ENCODE measurements at regions not wholly inside any gene's neighbourhood (a gene's known extent, or its start where the extent isn't known, plus 50 kb on each side); places are given as distances from the start of the nearest gene placed in this dataset.
"Not testable (repeated sequence)": the region's sequence is repeated elsewhere in the genome, so short reads cannot be mapped to it uniquely, and the experiment has no call there.

DNA sequence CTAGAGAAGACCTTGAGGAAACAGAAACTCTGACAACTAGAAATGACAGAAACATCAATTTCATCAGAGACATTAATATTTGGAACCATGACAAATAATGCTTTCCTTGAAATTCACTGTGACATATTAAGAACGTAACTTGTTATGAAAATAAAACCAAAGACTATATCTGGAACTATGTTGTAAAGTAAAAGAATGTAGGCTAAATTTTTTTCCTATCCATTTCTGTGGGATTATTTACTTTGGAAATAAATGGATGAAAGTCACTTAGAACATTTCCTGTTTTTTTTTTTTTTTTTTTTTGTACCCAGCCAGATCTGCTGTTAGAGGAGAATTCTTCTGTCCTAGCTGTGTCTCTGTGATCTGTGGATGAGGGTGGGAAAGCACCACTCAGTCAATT lies 255.9 kb downstream of the SPRY1 start:
- DNase-seq, result no peak
- peaks cover 25% of the 10 kb centered on the region for H3K4me1 ChIP-seq (ENCODE audit: control insufficient read depth, insufficient read depth, low read length)
- H3K27ac ChIP-seq (ENCODE audit: low read length), result peak overlapping the region; percentile 91
- H3K9me3 ChIP-seq (ENCODE audit: control insufficient read depth, low read depth, low read length), result no peaks in the 10 kb centered on the region
- no CpG with 5 or more reads among the region's 1 CpG for WGBS (ENCODE audit: insufficient coverage, low lambda C conversion rate)
- peaks cover 7% of the 10 kb centered on the region for H3K36me3 ChIP-seq (ENCODE audit: control insufficient read depth, insufficient read depth, low read length)
- H3K27me3 ChIP-seq (ENCODE audit: control insufficient read depth, insufficient read depth, low read length), result no peaks in the 10 kb centered on the region
- no peak overlapping the region for H3K4me3 ChIP-seq (ENCODE audit: low read length)

DNA sequence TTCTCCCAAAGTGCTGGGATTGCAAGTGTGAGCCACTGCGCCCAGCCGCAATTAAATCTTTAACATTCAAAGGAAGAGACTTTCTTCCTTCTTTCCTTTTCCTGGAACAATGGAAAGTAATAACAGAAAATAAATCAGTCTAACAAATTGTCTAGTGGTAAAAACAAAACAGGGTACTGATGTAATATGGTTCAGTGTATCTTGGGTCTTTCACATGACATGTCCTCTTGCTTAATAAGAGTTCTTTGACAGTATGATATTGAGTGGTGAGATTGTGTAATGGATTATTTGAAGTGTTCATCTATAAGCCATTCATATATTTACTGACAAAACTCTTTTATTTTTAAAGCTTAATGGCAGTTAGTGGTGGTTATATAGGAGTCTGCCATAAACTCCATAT lies 256.6 kb downstream of the SPRY1 start:
- Histone ChIP-seq H3K9me3 (ENCODE audit: control insufficient read depth, low read depth, low read length) (no peaks in the 10 kb centered on the region), H3K36me3 (ENCODE audit: control insufficient read depth, insufficient read depth, low read length) (peaks cover 7% of the 10 kb centered on the region), H3K27me3 (ENCODE audit: control insufficient read depth, insufficient read depth, low read length) (no peaks in the 10 kb centered on the region), H3K4me3 (ENCODE audit: low read length) (no peak overlapping the region), H3K27ac (ENCODE audit: low read length) (peak overlapping the region; percentile 56), H3K4me1 (ENCODE audit: control insufficient read depth, insufficient read depth, low read length) (peaks cover 25% of the 10 kb centered on the region)
- WGBS (ENCODE audit: insufficient coverage, low lambda C conversion rate), result 92% methylated on average over 2 of the region's 2 CpGs
- peak in 1 of 2 donors; percentile 67 for DNase-seq

DNA sequence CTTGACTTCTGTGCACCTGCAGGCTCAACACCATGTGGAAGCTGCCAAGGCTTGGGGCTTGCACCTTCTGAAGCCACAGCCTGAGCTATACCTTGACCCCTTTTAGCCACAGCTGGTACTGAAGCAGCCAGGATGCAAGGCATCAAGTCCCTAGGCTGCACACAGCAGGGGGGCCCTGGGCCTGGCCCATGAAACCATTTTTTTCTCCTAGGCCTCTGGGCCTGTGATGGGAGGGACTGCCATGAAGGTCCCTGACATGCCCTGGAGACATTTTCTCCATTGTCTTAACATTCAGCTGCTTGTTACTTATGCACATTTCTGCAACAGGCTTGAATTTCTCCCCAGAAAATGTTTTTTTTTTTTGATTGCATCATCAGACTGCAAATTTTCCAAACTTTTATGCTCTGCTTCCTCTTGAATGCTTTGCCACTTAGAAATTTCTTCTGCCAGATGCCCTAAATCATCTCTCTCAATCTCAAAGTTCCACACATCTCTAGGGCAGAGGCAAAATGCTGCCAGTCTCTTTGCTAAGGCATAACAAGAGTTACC lies 260.2 kb downstream of the SPRY1 start:
- not testable (repeated sequence) for DNase-seq; H3K27me3 ChIP-seq (ENCODE audit: control insufficient read depth, insufficient read depth, low read length); H3K4me3 ChIP-seq (ENCODE audit: low read length); H3K36me3 ChIP-seq (ENCODE audit: control insufficient read depth, insufficient read depth, low read length); H3K27ac ChIP-seq (ENCODE audit: low read length); H3K9me3 ChIP-seq (ENCODE audit: control insufficient read depth, low read depth, low read length)
- H3K4me1 ChIP-seq (ENCODE audit: control insufficient read depth, insufficient read depth, low read length), result peaks cover 23% of the 10 kb centered on the region

DNA sequence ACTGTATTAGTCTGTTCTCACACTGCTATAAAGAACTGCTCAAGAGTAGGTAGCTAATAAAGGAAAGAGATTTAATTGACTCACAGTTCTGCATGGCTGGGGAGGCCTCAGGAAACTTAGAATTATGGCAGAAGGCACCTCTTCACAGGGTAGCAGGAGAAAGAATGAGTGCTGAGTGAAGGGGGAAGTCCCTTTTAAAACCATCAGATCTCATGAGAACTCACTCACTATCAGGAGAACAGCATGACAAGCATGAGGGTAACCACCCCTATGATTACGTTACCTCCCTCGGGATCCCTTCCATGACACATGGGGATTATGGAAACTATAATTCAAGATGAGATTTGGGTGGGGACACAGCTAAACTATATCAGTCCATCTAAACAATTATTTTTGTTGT lies 261.0 kb downstream of the SPRY1 start:
- not testable (repeated sequence) for H3K9me3 ChIP-seq (ENCODE audit: control insufficient read depth, low read depth, low read length); H3K27me3 ChIP-seq (ENCODE audit: control insufficient read depth, insufficient read depth, low read length); H3K4me3 ChIP-seq (ENCODE audit: low read length); H3K36me3 ChIP-seq (ENCODE audit: control insufficient read depth, insufficient read depth, low read length); DNase-seq; H3K27ac ChIP-seq (ENCODE audit: low read length)
- H3K4me1 ChIP-seq (ENCODE audit: control insufficient read depth, insufficient read depth, low read length), result peaks cover 18% of the 10 kb centered on the region
- no CpG with 5 or more reads among the region's 2 CpGs for WGBS (ENCODE audit: insufficient coverage, low lambda C conversion rate)

DNA sequence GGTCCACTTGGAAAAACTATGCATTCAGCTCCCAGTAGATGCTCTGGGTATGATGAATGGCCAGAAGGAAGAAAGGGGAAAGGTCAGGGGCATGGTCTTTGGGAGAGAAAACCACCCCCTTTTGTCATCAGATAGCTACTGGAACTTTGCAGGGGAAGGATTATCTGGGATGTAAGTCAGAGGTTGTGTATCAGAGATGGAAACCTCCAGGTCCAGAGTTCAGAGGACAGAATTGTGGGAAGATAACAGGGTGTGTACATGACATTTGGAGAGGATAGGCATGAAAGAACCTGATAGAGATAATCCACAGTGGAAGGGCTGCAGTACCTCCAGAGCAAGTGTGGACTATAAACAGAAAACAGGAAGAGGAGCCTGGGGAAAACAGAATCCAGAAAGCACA lies 262.7 kb downstream of the SPRY1 start:
- H3K4me3 ChIP-seq (ENCODE audit: low read length), result no peak overlapping the region
- peaks cover 7% of the 10 kb centered on the region for H3K36me3 ChIP-seq (ENCODE audit: control insufficient read depth, insufficient read depth, low read length)
- no peaks in the 10 kb centered on the region for H3K27me3 ChIP-seq (ENCODE audit: control insufficient read depth, insufficient read depth, low read length)

DNA sequence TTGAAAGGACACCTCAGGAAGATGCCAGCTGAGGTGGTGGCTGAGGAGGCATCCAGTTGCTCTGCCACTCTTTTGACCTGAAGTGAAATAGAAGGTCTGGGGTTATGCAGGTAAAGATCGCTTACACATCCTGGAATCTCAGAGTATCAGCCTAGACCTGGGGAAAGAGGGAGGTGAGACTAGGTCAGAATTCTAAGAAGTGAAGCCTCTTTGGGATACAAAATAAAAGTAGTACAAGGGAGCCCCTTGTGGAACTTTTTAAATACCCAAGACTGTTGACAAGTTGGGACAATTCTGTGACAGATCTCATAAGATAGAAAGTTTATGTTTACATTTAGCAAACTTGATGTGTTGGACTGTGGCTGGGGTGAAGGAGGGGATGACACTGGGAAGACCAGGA lies 263.1 kb downstream of the SPRY1 start:
- Histone ChIP-seq H3K27ac (ENCODE audit: low read length) (peak overlapping the region; percentile 80), H3K27me3 (ENCODE audit: control insufficient read depth, insufficient read depth, low read length) (no peaks in the 10 kb centered on the region), H3K36me3 (ENCODE audit: control insufficient read depth, insufficient read depth, low read length) (peaks cover 7% of the 10 kb centered on the region), H3K9me3 (ENCODE audit: control insufficient read depth, low read depth, low read length) (no peaks in the 10 kb centered on the region), H3K4me1 (ENCODE audit: control insufficient read depth, insufficient read depth, low read length) (peaks cover 15% of the 10 kb centered on the region), H3K4me3 (ENCODE audit: low read length) (peak overlapping the region; percentile 10)
- WGBS (ENCODE audit: insufficient coverage, low lambda C conversion rate), result no CpG with 5 or more reads among the region's 1 CpG
- peak in 1 of 2 donors; percentile 67 for DNase-seq

More for the DNA sequence above, 262.7 kb downstream of the SPRY1 start:
- peaks cover 15% of the 10 kb centered on the region for H3K4me1 ChIP-seq (ENCODE audit: control insufficient read depth, insufficient read depth, low read length)
- peak overlapping the region; percentile 80 for H3K27ac ChIP-seq (ENCODE audit: low read length)
- DNase-seq, result peak; percentile 54 to 78
- no peaks in the 10 kb centered on the region for H3K9me3 ChIP-seq (ENCODE audit: control insufficient read depth, low read depth, low read length)

DNA sequence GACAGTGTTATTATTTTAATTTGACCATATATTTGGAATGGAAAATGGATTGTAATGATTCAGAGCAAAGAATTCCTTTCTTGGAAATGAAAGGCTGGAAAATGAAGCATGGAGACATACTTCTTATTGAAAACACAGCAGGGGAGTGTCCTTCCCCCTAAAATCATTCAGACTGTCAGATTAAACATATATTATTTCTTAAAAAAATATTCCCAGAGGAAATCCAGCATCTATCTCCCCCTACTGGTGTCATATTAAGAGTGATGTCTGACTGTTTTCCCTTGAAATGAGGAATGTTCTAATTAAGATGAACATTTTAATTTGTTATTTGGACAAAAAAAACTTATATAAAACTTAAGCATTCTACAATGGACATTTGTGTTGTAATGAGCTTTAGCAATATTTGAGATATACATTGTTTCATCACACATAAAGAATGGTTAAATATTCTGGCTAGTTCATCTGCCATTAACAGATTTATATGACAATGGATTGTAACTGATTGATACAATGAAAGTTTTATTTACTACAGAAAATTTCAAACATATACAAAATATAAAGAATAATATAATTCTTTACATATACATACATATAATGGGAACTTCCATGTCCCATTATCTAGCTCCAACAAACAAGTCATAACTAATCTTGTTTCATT lies 264.6 kb downstream of the SPRY1 start:
- peak overlapping the region; percentile 80 for H3K27ac ChIP-seq (ENCODE audit: low read length)
- H3K27me3 ChIP-seq (ENCODE audit: control insufficient read depth, insufficient read depth, low read length), result no peaks in the 10 kb centered on the region
- no peak for DNase-seq
- H3K36me3 ChIP-seq (ENCODE audit: control insufficient read depth, insufficient read depth, low read length), result peaks cover 6% of the 10 kb centered on the region
- H3K4me1 ChIP-seq (ENCODE audit: control insufficient read depth, insufficient read depth, low read length), result peaks cover 15% of the 10 kb centered on the region
- H3K4me3 ChIP-seq (ENCODE audit: low read length), result no peak overlapping the region
- H3K9me3 ChIP-seq (ENCODE audit: control insufficient read depth, low read depth, low read length), result no peaks in the 10 kb centered on the region

DNA sequence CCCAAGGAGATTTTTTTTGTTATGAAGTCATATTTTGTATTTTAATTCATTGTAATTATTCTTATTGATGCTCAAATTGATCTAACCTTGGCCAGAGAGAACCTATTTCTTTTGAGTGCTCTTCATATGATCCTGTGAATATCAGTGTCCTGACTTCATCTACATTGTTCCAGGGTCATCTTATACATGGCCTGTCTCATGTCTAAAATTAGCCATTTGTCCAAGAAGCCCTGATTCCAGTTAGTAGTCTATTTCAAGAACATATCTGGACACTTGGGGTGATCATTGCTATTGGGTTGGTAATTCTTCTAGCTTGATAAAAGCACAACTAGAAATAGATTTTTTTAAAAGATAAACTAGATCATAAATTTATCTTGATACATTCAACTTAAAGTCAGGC lies 266.2 kb downstream of the SPRY1 start:
- DNase-seq, result no peak
- H3K36me3 ChIP-seq (ENCODE audit: control insufficient read depth, insufficient read depth, low read length), result no peaks in the 10 kb centered on the region
- H3K4me3 ChIP-seq (ENCODE audit: low read length), result no peak overlapping the region
- no peaks in the 10 kb centered on the region for H3K27me3 ChIP-seq (ENCODE audit: control insufficient read depth, insufficient read depth, low read length)
- peaks cover 15% of the 10 kb centered on the region for H3K4me1 ChIP-seq (ENCODE audit: control insufficient read depth, insufficient read depth, low read length)
- H3K9me3 ChIP-seq (ENCODE audit: control insufficient read depth, low read depth, low read length), result no peaks in the 10 kb centered on the region
- no peak overlapping the region for H3K27ac ChIP-seq (ENCODE audit: low read length)

DNA sequence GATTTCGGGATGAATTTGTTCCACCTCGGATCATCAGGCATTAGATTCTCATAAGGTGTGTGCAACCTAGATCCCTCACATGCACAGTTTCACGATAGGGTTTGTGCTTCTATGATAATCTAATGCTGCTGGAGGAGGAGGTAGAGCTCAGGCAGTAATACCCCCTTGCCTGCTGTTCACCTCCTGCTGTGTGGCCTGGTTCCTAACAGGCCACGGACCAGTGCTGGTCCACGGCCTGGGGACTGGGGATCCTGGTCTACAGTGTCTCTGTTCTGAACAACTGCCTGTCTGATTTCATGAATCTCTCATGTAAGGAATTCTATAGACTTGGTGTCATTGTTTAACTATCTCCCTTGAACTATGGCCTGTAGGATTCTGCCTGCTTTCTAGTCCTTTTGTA lies 269.9 kb downstream of the SPRY1 start:
- H3K9me3 ChIP-seq (ENCODE audit: control insufficient read depth, low read depth, low read length), result no peaks in the 10 kb centered on the region
- H3K27me3 ChIP-seq (ENCODE audit: control insufficient read depth, insufficient read depth, low read length), result no peaks in the 10 kb centered on the region
- H3K36me3 ChIP-seq (ENCODE audit: control insufficient read depth, insufficient read depth, low read length), result no peaks in the 10 kb centered on the region
- no peak overlapping the region for H3K27ac ChIP-seq (ENCODE audit: low read length)
- no CpG with 5 or more reads among the region's 5 CpGs for WGBS (ENCODE audit: insufficient coverage, low lambda C conversion rate)
- no peak overlapping the region for H3K4me3 ChIP-seq (ENCODE audit: low read length)
- H3K4me1 ChIP-seq (ENCODE audit: control insufficient read depth, insufficient read depth, low read length), result peaks cover 4% of the 10 kb centered on the region
- DNase-seq, result no peak

DNA sequence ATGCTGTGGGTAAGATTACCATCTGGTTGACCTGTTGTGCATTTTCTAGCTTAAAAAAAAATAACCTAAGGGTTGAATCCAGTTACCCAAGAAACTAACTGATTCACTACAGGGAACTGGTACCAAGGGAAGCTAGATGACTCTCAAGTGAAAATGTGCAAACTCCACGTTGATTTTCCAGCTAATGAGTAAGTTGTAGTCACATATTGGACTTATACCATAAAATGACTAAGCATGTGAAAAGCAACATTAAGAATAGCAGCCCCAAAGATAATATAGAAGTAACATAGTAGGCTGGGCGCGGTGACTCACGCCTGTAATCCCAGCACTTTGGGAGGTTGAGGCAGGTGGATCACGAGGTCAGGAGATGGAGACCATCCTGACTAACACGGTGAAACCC lies 270.9 kb downstream of the SPRY1 start:
- WGBS (ENCODE audit: insufficient coverage, low lambda C conversion rate), result no CpG with 5 or more reads among the region's 6 CpGs
- no peak for DNase-seq
- no peaks in the 10 kb centered on the region for H3K27me3 ChIP-seq (ENCODE audit: control insufficient read depth, insufficient read depth, low read length)
- H3K4me3 ChIP-seq (ENCODE audit: low read length), result no peak overlapping the region
- no peaks in the 10 kb centered on the region for H3K9me3 ChIP-seq (ENCODE audit: control insufficient read depth, low read depth, low read length)
- no peak overlapping the region for H3K27ac ChIP-seq (ENCODE audit: low read length)
- H3K4me1 ChIP-seq (ENCODE audit: control insufficient read depth, insufficient read depth, low read length), result peaks cover 6% of the 10 kb centered on the region
- no peaks in the 10 kb centered on the region for H3K36me3 ChIP-seq (ENCODE audit: control insufficient read depth, insufficient read depth, low read length)

DNA sequence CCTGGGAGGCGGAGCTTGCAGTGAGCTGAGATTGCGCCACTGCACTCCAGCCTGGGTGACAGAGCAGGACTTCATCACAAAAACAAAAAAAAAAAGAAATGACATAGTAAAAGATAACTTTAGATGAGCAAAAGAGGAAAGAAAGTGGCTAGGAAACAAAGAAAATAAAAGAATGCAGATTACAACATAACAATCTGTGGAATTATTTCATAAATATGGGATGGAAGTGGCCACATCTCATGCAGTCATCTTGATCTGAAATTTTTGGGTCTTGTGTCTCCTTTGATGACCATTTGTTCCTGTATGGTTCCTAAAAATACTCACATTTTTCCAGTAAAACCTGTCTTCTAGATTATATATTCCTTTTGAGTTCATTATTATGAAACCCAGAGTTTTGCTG lies 271.4 kb downstream of the SPRY1 start:
- Histone ChIP-seq H3K4me1 (ENCODE audit: control insufficient read depth, insufficient read depth, low read length) (peaks cover 6% of the 10 kb centered on the region), H3K4me3 (ENCODE audit: low read length) (no peak overlapping the region), H3K36me3 (ENCODE audit: control insufficient read depth, insufficient read depth, low read length) (no peaks in the 10 kb centered on the region), H3K9me3 (ENCODE audit: control insufficient read depth, low read depth, low read length) (no peaks in the 10 kb centered on the region), H3K27ac (ENCODE audit: low read length) (no peak overlapping the region), H3K27me3 (ENCODE audit: control insufficient read depth, insufficient read depth, low read length) (no peaks in the 10 kb centered on the region)
- DNase-seq, result no peak
- WGBS (ENCODE audit: insufficient coverage, low lambda C conversion rate), result 100% methylated on average over 1 of the region's 2 CpGs

Measured in large intestine (tissue), 3 donors.